GM11168 (cell line): ENCODE measurements at regions not wholly inside any gene's neighbourhood (a gene's known extent, or its start where the extent isn't known, plus 50 kb on each side); places are given as distances from the start of the nearest gene placed in this dataset.

Source experiments
- in situ Hi-C: fragments of 300-500 bp; cut with MboI; formaldehyde crosslinking; loops from one replicate; pipeline ENCODE4 v1.12.0; 2022; ENCODE audit warnings: low sequenced_read_pairs; ENCODE audit not compliant: unreplicated experiment

DNA sequence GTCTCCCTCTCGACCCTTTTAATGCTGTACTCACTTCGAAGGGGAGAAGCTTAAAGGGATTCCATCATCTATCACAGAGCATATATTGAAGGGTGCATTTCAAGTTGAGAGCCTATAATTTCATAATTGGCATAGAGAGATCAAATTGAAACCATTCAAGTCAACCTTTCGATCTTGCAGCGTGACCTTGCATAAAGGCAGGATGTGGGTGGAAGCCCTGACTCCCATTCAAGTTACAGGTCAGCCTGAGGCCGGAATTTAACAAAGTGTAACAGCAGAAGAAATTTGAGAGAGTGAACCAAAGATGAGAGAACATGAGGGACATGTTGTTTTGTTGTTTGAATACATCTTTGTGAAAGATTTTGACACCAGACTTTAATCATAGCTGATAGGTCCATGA, 195.3 kb upstream of the TPK1 start:
- in situ Hi-C loops = loop anchor here (25.0 kb wide), 1 partner anchor 1056 kb away; no protein-coding TSS in a partner anchor

DNA sequence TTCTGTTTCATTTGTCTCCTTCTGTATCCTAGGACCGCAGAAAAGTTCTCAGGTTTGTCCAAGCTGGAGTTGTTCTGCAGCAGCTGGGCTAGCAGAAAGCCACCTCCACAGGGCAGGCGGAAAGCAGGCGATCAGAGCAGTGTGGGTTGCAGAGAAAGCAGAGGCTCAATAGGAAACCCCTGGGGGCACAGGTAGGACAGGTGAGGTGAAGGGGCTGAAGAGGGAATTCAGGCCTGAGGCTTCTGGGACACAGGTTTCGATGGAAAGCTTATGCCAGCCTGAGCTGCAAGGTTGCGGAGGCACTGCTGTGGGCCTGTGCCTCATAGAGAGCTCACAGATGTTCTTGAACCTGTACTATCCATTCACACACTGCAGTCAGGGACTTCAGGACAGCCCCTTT, 194.9 kb upstream of the TPK1 start:
- in situ Hi-C loops = loop anchor here (25.0 kb wide), 1 partner anchor 1057 kb away; no protein-coding TSS in a partner anchor

DNA sequence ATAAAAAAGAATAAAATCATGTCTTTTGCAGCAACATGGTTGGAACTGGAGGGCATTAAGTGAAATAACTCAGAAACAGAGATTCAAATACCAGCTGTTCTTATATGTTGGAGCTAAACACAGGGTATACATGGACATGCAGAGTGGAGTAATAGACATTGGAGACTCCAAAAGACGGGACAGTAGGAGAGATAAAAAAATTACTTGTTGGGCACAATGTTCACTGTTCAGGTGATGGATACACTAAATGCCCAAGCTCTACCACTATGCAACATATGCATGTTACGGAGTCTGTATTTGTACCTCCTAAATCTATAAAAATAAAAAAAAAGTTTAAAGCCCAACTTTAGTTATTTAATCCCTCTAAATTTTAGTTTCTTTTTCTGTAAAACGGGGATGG, 184.6 kb upstream of the TPK1 start:
- in situ Hi-C loops = no loop called here

DNA sequence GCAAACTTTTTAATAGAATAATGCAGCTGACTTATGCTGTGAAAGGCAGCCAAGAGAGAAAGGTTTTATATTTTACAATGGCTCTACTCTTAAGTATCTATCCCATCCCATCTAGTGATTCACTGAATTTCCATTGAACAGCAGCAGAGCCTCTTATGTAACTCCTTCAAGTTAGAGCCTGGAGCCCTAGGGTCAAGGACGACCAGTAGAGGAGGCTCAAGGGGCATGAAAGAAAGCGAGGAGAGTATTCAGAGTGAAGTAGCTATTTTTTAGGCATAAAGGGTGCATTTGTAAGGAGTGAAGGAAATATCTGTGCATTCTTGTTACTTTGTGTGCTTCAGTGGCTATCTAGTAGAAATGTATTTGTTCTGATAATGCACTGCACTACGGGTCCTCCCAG, 180.2 kb upstream of the TPK1 start:
- in situ Hi-C loops = no loop called here

DNA sequence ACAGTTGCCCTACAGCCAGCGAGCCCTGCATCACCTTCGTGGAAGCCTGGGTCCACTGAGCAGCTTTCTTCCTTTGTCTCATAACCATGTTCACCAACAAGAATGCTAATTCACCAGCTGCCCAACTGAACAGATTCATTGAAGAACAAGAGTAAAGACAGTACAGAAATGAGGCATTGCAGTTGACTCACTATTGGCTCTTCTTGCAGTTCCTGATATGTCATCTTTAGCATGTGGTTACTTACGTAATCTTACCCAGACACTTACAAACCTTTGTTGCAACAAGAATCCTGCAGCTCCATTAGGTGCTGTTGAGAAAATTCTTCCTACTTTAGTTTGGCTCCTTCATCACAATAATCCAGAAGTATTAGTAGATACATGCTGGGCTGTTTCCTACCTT, 174.0 kb upstream of the TPK1 start:
- in situ Hi-C loops = no loop called here

DNA sequence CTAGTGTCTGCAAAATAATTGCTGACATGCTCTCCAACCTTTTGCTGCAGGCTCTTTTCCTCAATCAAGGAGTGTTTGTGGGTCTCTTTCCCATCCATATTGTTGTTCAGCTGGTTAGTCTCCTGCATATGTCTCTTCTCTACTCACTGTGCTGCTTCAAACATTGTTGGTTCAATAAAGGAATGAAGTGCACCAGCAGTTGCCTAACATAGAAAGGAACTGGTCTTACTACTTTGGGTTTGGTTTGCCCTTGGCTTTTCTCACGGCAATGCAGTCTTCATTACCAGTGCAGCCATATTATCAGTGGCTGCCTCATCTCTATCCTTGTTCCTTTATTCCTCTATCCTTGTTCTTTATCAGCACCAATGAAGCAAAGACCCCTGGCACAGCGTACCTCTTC, 169.7 kb upstream of the TPK1 start:
- in situ Hi-C loops = no loop called here

DNA sequence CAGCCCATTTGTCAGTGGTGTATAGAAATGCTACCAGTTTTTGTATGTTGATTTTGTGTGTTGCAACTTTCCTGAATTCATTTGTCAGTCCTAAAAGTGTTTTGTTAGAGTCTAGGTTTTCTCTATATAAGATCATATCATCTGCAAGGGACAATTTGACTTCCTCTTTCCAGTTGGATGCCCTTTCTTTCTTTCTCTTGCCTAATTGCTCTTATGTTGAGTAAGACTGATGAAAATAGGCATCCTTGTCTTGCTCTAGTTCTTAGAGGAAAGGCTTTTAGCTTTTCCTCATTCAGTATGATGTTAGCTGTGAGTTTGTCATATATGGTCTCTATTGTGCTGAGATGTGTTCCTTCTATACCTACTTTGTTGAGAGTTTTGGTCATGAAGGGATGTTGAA, 161.7 kb upstream of the TPK1 start:
- in situ Hi-C loops = no loop called here

DNA sequence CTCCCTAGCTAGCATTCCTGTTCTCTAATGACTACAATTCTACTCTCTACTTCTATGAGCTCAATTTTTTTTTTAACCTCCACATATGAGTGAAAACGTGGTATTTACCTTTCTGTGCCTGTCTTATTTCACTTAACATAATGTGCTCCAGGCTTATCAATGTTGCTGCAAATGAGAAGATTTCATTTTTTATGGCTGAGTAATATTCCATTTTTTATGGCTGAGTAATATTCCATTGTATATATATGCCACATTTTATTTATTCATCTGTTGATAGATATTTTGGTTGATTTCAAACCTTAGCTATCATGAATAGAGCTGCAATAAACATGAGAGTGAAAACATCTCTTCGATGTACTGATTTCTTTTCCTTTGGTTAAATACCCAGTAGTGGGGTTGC, 159.6 kb upstream of the TPK1 start:
- in situ Hi-C loops = no loop called here

DNA sequence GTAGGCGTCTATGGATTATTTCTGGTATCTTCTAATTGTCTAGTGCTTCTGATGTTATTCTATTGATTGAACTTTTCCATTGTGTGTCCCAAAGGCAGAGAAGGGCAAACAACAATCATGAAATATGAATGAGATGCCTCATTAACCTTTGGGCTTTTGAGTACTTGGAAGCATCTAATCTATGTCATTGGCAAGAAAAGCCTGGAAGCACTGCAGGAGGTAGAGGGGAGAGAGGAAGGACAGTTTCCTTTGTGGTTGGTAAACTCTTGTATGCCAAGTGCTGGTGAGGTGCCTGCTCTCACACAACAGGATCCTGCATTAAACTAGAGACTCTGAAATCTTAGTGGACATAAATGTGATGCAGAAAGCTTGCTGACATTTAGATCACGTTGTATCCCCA, 155.2 kb upstream of the TPK1 start:
- in situ Hi-C loops = no loop called here

DNA sequence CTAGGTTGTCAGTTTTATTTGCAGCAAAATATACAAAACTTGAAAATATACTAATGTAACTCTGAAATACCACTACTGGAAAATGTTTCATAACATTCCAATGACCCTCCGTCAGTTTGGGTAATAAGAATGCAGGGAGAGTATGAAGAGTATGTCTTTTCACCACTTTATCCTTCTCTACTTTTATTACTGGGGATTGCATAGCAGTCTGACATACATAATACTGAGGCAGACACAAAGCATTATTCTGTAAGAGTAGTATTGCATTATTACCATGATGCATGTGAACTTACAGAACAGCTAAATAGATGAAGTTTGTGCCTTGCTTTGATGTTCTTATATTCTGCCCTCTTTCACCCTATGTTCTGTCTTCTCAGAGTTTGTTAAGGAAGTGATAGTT, 151.8 kb upstream of the TPK1 start:
- in situ Hi-C loops = no loop called here

DNA sequence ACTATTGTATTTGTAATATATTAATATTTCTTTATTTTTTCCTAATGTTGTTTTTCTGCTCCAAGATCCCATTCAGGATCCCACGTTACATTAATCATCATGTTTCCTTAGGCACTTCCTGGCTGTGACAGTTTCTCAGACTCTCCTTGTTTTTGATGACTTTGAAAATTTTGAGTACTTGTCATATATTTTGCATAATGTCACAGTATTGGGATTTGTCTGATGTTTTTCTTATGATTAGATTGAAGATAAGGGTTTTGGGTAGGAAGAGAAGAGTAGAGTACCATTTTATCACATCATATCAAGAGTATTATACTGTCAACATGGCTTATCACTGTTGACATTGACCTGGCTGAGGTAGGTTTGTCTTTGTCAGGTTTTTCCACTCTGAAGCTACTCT, 146.3 kb upstream of the TPK1 start:
- in situ Hi-C loops = no loop called here

DNA sequence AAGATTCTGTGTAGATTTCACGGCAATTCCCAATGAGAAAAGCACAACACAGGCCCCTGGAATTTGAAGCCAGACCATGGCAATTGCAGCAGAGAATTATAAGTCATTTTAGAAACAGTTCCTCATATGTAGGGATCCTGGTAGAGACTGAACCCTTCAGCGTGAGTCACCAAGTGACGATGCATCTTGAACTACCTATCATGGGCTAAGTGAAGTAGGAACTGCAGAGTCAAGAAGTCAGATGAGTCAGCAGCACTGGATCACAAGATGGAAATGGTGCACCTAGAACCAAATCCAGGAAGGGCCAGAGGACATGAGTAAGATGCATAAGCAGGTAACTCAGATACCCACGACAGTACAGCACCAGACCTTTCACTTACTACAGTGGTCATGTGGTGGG, 140.0 kb upstream of the TPK1 start:
- in situ Hi-C loops = no loop called here

DNA sequence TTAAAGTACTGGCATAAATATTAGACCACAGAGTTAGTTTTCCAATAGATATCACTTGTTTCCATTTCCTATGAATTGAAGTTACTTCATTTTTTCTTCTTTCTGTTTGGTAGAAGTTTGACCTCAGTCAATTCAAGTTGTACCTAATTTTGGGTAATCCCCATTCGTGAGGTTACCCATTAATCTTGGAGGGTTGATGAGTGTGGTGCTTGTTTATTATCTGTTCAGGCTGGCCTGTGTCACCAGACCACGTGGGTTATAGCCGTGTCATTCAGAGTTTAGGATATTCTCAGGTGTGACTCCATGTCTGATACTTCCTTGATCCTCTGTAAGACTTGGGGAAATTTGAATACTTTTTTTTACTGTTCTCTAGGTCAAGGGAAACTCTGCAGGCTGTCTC, 133.9 kb upstream of the TPK1 start:
- in situ Hi-C loops = no loop called here

DNA sequence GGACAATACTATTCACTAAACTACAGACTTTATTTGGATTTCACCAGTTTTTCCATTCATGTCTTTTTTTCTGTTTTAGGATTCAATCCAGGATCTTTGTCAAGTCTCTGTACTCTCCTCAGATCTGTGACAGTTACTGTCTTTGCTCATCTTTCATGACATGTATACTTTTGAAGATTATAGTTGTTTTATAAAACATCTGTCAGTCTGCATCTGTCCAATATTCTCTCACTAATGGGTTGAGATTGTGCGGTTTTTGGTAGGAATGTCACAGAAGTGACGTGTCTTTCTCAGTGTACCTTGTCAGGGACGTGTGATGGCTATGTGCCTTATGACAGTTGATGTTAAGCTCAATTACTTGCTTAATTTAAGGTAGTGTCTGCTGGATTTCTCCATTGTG, 124.9 kb upstream of the TPK1 start:
- in situ Hi-C loops = no loop called here

DNA sequence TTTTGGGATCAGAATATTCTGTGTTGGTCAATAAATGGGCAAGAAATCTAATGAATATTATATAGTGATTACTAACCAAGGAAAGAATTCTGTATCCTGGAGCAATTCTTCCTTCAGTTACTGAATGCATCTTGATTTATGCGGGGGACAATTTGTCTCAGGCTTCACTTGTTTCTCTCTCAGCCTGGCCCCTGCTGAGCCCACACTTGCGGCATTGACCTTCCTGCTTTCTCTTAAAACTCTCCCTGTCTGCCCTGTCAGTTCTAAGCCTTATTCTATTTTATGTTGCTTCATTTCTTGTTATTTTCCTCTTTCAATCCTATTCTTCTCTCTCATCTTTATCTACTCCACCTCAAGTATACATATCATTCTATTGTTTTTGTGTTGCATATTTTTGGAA, 122.1 kb upstream of the TPK1 start:
- in situ Hi-C loops = no loop called here

DNA sequence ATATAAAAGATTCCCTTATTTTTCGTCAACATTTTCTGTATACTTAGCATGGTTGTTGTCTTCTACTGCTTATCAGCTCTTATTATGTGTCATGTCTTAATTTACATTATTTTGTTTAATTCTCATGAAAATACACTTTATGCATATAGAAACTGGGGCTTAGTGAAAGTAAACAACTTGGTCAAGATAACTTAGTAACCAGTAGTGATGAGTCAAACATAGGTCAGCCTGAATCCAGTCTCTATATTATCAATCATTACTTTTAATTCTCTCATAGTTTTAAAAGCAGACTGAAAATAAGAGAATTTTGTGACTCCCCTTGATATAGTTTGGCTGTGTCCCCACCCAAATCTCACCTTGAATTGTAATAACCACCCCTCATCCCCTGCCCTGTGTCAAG, 119.6 kb upstream of the TPK1 start:
- in situ Hi-C loops = no loop called here

DNA sequence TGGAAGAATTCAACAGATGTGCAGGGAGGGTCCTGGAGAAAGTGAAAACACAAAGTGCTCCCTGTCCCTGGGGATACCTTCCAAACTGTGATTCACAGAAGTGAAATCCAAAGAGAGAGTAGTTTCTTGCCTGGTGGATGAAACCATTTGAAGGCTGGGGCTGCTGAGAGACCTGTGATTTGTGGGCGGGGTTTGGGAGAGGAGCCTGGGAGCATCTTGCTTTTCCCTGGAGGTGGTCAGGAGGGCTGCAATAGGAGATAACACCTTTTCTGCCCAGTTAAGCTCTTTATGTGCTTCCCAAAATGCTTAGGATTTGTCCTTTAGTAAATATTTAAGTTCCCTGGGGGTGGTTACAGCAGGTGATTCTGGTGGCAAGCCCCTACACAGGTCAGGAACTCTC, 105.3 kb upstream of the TPK1 start:
- in situ Hi-C loops = no loop called here

DNA sequence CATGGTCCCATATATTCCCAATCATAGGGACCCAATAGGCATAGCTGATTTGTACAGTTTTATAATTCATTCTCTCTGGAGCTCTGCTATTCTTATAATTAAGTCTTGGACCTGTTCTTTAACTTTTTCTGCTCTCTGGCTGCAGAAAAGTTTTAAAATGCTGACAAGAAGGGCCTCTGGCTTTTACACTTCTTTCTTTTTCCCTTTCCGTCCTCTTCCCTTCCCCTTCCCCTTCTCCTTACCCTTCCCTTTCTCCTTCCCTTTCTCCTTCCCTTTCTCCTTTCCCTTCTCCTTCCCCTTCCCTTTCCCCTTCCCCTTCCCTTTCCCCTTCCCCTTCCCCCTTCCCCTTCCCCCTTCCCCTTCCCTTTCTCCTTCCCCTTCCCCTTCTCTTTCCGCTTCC, 101.3 kb upstream of the TPK1 start:
- in situ Hi-C loops = no loop called here

DNA sequence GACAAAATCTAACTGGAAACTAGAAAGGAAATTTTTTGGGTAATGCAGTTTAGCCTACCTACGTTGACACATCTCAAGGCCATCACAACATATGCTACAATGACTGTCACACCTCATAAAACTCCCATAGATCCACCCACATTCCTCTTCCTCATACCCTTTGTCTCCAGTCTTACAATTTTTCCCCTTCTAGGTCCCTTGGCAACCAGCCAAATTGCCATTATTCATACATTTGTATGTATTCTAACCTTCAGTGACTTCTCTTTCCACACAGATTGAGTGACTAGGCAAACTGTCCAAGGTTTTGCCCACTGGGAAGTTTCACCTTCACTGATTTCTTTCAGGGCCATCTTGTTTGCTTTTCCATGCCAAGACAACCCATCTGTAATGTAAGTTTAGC, 100.5 kb upstream of the TPK1 start:
- in situ Hi-C loops = no loop called here

DNA sequence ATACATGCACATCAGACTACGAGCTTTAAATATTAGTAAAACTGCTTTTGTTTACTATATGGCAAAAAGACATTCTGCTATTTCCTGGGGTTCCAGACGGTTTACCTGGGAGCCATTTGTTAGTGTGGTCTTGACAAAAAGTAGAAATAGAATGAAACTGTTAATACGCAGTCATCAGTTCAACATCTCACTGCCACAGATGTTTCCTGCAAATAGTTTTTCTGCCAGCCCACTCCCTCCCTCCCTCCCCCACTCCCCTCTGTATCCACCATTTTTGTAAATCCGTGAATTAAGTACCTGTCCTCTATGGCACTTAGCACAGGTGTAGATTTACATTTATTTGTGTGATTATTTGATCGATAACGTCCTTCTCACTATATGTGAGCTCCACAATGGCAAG, 74.6 kb upstream of the TPK1 start:
- in situ Hi-C loops = no loop called here

DNA sequence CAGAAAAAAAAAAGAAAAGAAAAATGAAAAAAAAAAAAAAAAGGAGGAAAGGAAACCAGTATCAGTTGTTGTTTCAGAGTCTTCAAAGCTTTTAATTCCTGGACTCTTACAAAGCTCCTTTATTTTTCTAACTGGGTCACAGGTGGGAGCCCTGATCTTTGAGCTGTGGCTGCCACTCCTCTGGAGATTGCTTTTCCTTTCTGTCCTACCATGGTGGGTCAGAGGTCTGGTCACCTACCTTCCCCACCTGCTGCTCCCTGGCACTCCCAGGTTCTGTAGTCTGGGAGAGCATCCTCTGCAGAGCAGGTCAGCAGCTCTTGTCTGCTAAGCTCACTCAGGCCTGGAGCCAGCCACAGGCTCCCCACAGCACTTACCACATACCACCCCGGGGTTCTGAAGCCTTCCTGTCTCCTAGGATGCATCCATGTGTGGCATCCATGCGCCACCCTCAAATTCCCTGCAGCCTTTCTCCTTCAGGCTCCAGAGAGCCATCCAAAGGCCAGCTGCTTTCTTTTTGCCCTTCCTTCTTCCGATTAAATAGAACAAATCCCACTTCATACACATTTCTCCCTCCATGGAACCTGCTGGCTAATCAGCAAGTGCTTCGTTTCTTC, 73.2 kb upstream of the TPK1 start:
- in situ Hi-C loops = no loop called here

DNA sequence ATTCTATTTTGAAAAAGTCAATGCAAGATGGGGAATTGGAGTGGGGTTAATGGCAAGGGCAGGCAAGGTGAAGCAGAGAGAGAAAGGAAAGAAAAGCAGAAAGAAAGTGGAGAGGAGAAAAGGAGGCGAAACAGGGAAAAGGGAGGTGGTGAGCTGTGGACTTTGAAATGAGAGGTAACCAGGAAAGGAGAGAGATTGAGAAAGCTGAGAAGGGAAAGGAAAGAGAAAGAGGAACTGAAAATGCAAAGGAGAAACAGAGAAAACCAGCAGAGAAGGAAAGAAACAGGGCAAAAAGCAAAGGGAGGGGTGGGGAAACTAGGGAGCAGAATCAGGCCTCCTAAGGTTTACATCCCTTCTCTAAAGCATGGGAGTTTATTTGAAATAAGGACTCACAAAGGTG, 72.5 kb upstream of the TPK1 start:
- in situ Hi-C loops = no loop called here

DNA sequence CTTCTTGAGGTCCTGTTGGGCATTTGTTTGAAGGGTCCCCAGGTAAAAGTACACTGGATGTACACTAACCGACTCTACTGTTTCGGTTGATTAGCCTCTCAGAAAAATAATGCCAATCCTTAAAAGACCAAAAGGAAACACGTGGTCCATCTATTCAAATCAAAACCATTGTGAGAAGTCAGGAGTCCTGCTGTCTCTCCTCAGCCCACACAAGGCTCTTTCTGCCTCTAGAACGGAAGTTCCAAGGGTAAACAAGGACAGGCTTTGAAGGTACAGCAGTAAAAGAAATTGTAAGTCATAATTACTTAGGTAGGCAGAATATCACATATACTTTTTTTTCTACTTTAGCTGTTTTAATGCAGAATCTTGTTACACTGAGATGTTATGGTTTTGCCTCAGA, 71.7 kb upstream of the TPK1 start:
- in situ Hi-C loops = no loop called here
